ENCODE measurements at regions not wholly inside any gene's neighbourhood (a gene's known extent, or its start where the extent isn't known, plus 50 kb on each side); places are given as distances from the start of the nearest gene placed in this dataset.

- H3K4me1 Mint-ChIP-seq, result no peaks in the 10 kb centered on the region
- DNase-seq (ENCODE audit: low read depth, low spot score), result no peak
- peaks cover 8% of the 10 kb centered on the region for H3K9me3 Mint-ChIP-seq
- peaks cover 3% of the 10 kb centered on the region for H3K27me3 Mint-ChIP-seq (ENCODE audit: low read depth)
- H3K36me3 Mint-ChIP-seq (ENCODE audit: low read depth), result no peaks in the 10 kb centered on the region
- TF ChIP-seq, protein P1, sequence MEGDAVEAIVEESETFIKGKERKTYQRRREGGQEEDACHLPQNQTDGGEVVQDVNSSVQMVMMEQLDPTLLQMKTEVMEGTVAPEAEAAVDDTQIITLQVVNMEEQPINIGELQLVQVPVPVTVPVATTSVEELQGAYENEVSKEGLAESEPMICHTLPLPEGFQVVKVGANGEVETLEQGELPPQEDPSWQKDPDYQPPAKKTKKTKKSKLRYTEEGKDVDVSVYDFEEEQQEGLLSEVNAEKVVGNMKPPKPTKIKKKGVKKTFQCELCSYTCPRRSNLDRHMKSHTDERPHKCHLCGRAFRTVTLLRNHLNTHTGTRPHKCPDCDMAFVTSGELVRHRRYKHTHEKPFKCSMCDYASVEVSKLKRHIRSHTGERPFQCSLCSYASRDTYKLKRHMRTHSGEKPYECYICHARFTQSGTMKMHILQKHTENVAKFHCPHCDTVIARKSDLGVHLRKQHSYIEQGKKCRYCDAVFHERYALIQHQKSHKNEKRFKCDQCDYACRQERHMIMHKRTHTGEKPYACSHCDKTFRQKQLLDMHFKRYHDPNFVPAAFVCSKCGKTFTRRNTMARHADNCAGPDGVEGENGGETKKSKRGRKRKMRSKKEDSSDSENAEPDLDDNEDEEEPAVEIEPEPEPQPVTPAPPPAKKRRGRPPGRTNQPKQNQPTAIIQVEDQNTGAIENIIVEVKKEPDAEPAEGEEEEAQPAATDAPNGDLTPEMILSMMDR (conservative IDR thresholded peaks at IDR 0.05), result no peak
- H3K4me3 Mint-ChIP-seq, result no peak overlapping the region
- H3K27ac Mint-ChIP-seq (ENCODE audit: unreplicated experiment), result no peak overlapping the region
Observed at GRCh38 chr3:1938975-1939374, 159.7 kb upstream of the CNTN4 start.

DNA sequence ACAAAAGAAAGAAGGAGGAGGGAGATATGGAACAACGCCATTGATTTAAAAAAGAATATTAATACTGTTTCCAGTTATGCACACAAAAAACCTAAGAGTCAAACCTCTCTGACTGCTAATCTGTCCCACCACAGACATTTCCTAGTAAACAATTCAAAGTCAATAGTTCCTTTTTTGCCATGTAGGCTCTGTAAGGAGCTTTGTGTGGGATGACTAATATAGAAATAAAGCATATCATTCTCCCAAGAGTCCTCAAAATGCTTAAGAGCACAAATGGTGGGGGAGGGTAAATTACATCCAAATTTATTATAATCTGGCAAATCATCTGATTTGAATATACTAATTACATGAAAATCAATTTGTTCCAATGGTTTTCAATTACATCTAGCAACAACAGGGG lies 155.9 kb upstream of the CNTN4 start:
- Mint-ChIP-seq H3K27ac (ENCODE audit: unreplicated experiment) (no peak overlapping the region), H3K36me3 (ENCODE audit: low read depth) (no peaks in the 10 kb centered on the region), H3K4me3 (no peak overlapping the region), H3K4me1 (no peaks in the 10 kb centered on the region), H3K27me3 (ENCODE audit: low read depth) (peaks cover 8% of the 10 kb centered on the region), H3K9me3 (no peaks in the 10 kb centered on the region)
- no peak for DNase-seq (ENCODE audit: low read depth, low spot score)
- TF ChIP-seq, protein P1 (conservative IDR thresholded peaks at IDR 0.05), result no peak

GRCh38 chr3:1943395-1944118 lies 155.1 kb upstream of the CNTN4 start:
- H3K27ac Mint-ChIP-seq (ENCODE audit: unreplicated experiment), result no peak overlapping the region
- H3K4me1 Mint-ChIP-seq, result no peaks in the 10 kb centered on the region
- peaks cover 8% of the 10 kb centered on the region for H3K27me3 Mint-ChIP-seq (ENCODE audit: low read depth)
- no peak overlapping the region for H3K4me3 Mint-ChIP-seq
- TF ChIP-seq, protein P1 (conservative IDR thresholded peaks at IDR 0.05), result no peak
- no peaks in the 10 kb centered on the region for H3K9me3 Mint-ChIP-seq
- no peaks in the 10 kb centered on the region for H3K36me3 Mint-ChIP-seq (ENCODE audit: low read depth)
- no peak for DNase-seq (ENCODE audit: low read depth, low spot score)

DNA sequence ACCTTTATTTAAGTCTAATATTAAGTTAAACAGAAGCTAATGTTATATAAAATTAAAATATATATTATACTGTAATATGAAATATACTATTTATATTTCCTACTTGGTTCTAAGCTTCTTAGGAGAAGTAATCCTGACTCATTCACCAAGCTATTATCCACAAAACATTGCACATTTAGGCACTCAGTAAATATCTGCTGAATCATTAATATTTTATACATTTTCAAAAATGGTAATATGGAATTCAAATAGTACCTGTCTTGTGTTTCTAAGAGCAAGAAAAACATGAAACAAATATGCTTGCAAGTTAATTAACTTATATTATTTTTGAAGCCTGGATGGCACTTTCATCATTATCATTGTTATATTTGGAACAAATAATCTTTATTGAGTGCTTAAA lies 153.0 kb upstream of the CNTN4 start:
- H3K4me1 Mint-ChIP-seq, result no peaks in the 10 kb centered on the region
- no peak for DNase-seq (ENCODE audit: low read depth, low spot score)
- H3K9me3 Mint-ChIP-seq, result no peaks in the 10 kb centered on the region
- H3K36me3 Mint-ChIP-seq (ENCODE audit: low read depth), result no peaks in the 10 kb centered on the region
- H3K27ac Mint-ChIP-seq (ENCODE audit: unreplicated experiment), result no peak overlapping the region
- TF ChIP-seq, protein P1 (conservative IDR thresholded peaks at IDR 0.05), result no peak
- H3K4me3 Mint-ChIP-seq, result no peak overlapping the region
- H3K27me3 Mint-ChIP-seq (ENCODE audit: low read depth), result peaks cover 5% of the 10 kb centered on the region

GRCh38 chr3:1953536-1953935 lies 145.1 kb upstream of the CNTN4 start:
- Mint-ChIP-seq H3K36me3 (ENCODE audit: low read depth) (no peaks in the 10 kb centered on the region), H3K4me3 (no peak overlapping the region), H3K4me1 (no peaks in the 10 kb centered on the region), H3K9me3 (no peaks in the 10 kb centered on the region), H3K27me3 (ENCODE audit: low read depth) (no peaks in the 10 kb centered on the region), H3K27ac (ENCODE audit: unreplicated experiment) (no peak overlapping the region)
- TF ChIP-seq, protein P1 (conservative IDR thresholded peaks at IDR 0.05), result no peak
- no peak for DNase-seq (ENCODE audit: low read depth, low spot score)

Measured in neural crest cell (in vitro differentiated cells).